ENCODE measurements at regions not wholly inside any gene's neighbourhood (a gene's known extent, or its start where the extent isn't known, plus 50 kb on each side); places are given as distances from the start of the nearest gene placed in this dataset.

DNA sequence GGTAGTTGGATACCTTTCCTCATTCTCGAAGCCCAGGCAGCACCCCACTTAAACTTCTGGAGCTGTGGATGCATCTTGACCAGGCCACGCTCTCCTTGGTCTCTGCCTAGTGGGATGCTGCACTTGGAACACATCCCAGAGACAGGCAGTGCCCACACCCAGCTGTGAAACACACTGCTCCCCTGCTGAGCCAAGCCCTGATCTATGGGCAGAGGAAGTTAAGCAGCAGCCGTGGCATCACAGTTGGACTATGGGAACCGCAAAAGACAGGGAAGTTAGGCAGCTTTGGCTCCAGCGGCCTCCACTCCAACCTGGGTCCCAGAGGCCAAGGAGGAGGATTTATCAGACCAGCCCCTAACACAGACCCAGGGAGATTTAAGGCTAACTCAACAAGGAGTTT is 284.8 kb upstream of the CCL2 start:
- Histone ChIP-seq H3K27me3 (peaks cover 16% of the 10 kb centered on the region), H3K27ac (no peak overlapping the region), H3K4me3 (no peak overlapping the region), H3K4me1 (peaks cover 32% of the 10 kb centered on the region), H3K36me3 (no peaks in the 10 kb centered on the region), H3K9me3 (no peaks in the 10 kb centered on the region)
- TF ChIP-seq EP300 (IDR thresholded peaks at IDR 0.05): no peak
- no peak for DNase-seq (ENCODE audit: low spot score in 2 of 2)
- WGBS: 79% methylated on average over 4 of the region's 5 CpGs

DNA sequence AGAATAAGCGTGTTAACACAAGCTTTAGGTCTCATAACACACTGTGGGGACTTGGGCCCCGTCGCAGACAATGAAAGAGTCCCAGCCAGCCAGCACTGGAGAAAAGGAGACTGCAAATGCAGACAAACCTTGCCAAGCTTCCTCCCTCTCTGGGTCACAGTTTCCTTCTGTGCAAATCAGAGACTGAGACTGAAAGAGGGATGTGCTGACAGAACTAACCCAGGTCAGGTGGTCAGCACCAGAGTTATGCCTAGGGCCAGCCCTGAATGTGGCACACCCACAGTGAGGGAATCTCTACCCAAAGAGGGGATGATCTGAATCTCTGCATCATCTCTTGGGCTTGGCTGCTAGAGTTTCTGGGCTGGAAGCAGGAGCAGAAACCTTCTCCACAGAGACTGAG is 282.3 kb upstream of the CCL2 start:
- H3K4me3 ChIP-seq: no peak overlapping the region
- H3K27ac ChIP-seq: no peak overlapping the region
- H3K36me3 ChIP-seq: no peaks in the 10 kb centered on the region
- no peak for TF ChIP-seq POLR2AphosphoS5 (IDR thresholded peaks at IDR 0.05)
- TF ChIP-seq POLR2A (IDR thresholded peaks at IDR 0.05): no peak
- TF ChIP-seq, protein P1, sequence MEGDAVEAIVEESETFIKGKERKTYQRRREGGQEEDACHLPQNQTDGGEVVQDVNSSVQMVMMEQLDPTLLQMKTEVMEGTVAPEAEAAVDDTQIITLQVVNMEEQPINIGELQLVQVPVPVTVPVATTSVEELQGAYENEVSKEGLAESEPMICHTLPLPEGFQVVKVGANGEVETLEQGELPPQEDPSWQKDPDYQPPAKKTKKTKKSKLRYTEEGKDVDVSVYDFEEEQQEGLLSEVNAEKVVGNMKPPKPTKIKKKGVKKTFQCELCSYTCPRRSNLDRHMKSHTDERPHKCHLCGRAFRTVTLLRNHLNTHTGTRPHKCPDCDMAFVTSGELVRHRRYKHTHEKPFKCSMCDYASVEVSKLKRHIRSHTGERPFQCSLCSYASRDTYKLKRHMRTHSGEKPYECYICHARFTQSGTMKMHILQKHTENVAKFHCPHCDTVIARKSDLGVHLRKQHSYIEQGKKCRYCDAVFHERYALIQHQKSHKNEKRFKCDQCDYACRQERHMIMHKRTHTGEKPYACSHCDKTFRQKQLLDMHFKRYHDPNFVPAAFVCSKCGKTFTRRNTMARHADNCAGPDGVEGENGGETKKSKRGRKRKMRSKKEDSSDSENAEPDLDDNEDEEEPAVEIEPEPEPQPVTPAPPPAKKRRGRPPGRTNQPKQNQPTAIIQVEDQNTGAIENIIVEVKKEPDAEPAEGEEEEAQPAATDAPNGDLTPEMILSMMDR (IDR thresholded peaks at IDR 0.05): no peak
- TF ChIP-seq EP300 (IDR thresholded peaks at IDR 0.05): no peak
- DNase-seq (ENCODE audit: low spot score in 2 of 2): no peak
- no peaks in the 10 kb centered on the region for H3K9me3 ChIP-seq
- H3K4me1 ChIP-seq: peaks cover 20% of the 10 kb centered on the region
- peaks cover 16% of the 10 kb centered on the region for H3K27me3 ChIP-seq
- WGBS: 54% methylated on average over 3 of the region's 3 CpGs

GRCh38 chr17:33973491-33973890 is 281.6 kb upstream of the CCL2 start:
- TF ChIP-seq EP300 (IDR thresholded peaks at IDR 0.05) (no peak), POLR2AphosphoS5 (IDR thresholded peaks at IDR 0.05) (no peak), POLR2A (IDR thresholded peaks at IDR 0.05) (no peak)
- TF ChIP-seq, protein P1 (IDR thresholded peaks at IDR 0.05): no peak
- H3K4me1 ChIP-seq: peaks cover 14% of the 10 kb centered on the region
- no peak overlapping the region for H3K27ac ChIP-seq
- H3K36me3 ChIP-seq: no peaks in the 10 kb centered on the region
- peaks cover 16% of the 10 kb centered on the region for H3K27me3 ChIP-seq
- no peak for DNase-seq (ENCODE audit: low spot score in 2 of 2)
- WGBS: 73% methylated on average over 4 of the region's 5 CpGs
- no peaks in the 10 kb centered on the region for H3K9me3 ChIP-seq
- H3K4me3 ChIP-seq: no peak overlapping the region

GRCh38 chr17:33974276-33974675 is 280.8 kb upstream of the CCL2 start:
- 73% methylated on average over 3 of the region's 3 CpGs for WGBS
- Histone ChIP-seq H3K4me3 (no peak overlapping the region), H3K9me3 (no peaks in the 10 kb centered on the region), H3K27me3 (peaks cover 16% of the 10 kb centered on the region), H3K4me1 (peaks cover 14% of the 10 kb centered on the region), H3K36me3 (no peaks in the 10 kb centered on the region), H3K27ac (no peak overlapping the region)
- no peak for DNase-seq (ENCODE audit: low spot score in 2 of 2)
- no peak for TF ChIP-seq EP300 (IDR thresholded peaks at IDR 0.05)
- no peak for TF ChIP-seq POLR2A (IDR thresholded peaks at IDR 0.05)
- TF ChIP-seq POLR2AphosphoS5 (IDR thresholded peaks at IDR 0.05): no peak
- TF ChIP-seq, protein P1 (IDR thresholded peaks at IDR 0.05): no peak

- Histone ChIP-seq H3K9me3 (no peaks in the 10 kb centered on the region), H3K4me3 (no peak overlapping the region), H3K36me3 (no peaks in the 10 kb centered on the region), H3K4me1 (peaks cover 3% of the 10 kb centered on the region), H3K27me3 (no peaks in the 10 kb centered on the region), H3K27ac (no peak overlapping the region)
- TF ChIP-seq EP300 (IDR thresholded peaks at IDR 0.05): no peak
- TF ChIP-seq, protein P1 (IDR thresholded peaks at IDR 0.05): no peak
- TF ChIP-seq POLR2AphosphoS5 (IDR thresholded peaks at IDR 0.05): no peak
- TF ChIP-seq POLR2A (IDR thresholded peaks at IDR 0.05): no peak
- DNase-seq (ENCODE audit: low spot score in 2 of 2): no peak
- 67% methylated on average over 8 of the region's 8 CpGs for WGBS
Observed at GRCh38 chr17:33976831-33977230, 278.3 kb upstream of the CCL2 start.
